GM21360 (cell line): ENCODE measurements at regions not wholly inside any gene's neighbourhood (a gene's known extent, or its start where the extent isn't known, plus 50 kb on each side); places are given as distances from the start of the nearest gene placed in this dataset.
A peak's percentile ranks its signal among the peaks of the same experiment; 100 is the strongest.

Experiments used
- ATAC-seq: cut with Tn5 transposase; IDR thresholded peaks from one replicate; pipeline ENCODE4 v1.9.1; 2021; ENCODE audit warnings: mild to moderate bottlenecking, moderate library complexity; ENCODE audit not compliant: unreplicated experiment

DNA sequence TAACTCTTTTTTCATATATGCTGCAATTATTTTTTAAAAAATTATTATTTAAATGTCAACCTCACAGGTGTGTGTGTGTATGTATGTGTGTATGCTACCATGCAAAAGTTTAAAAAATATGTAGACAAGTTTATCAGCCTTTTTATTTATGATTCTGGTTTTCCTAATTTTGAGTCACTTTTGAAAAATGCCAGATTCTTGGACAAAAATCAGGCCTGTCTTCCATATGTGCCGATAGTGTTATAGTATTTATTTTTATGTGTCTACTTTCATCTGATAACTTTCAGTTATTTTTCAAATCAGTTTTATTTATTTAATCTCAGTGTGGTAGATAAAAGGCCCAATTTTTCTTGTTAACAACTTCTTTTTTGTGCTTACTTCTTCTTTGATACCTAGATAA, 176.2 kb downstream of the RDH14 start:
- ATAC-seq: no peak

DNA sequence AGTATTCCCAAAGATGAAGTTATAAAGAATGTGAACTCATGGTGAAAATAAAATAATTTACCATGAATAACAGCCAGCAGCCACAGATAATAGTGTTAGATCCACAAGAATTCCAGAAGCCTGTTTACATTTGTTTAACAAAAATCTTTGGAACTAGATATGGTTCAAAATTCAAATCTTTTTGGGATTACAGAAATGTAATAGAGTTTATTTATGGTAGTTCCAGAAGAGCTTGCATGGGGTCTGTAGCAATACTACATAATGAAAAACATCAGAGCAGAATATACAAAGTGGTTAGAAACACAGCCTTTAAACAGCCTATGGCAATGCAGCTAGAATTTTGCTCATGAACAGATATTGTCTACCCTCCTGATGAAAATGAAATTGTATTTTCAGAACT, 179.1 kb downstream of the RDH14 start:
- ATAC-seq: no peak

DNA sequence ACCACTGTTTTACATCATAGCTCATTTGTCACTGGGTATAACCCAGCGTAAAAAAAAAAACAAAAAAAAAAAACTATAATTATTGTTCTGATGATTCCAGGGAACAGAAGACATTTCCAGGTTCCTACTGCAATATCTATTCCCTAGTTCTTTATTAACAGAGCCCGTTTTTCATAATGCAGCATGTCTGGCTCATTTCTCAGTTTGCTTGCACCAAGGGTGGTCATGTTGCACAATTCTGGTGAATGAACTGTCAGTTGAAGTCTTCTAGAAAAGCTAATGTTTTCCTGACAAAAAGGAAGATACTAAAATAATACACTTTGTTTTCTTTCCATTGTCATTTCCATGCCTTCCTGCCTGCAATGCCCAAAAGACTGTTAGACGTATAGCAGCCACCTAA, 180.1 kb downstream of the RDH14 start:
- no peak for ATAC-seq

DNA sequence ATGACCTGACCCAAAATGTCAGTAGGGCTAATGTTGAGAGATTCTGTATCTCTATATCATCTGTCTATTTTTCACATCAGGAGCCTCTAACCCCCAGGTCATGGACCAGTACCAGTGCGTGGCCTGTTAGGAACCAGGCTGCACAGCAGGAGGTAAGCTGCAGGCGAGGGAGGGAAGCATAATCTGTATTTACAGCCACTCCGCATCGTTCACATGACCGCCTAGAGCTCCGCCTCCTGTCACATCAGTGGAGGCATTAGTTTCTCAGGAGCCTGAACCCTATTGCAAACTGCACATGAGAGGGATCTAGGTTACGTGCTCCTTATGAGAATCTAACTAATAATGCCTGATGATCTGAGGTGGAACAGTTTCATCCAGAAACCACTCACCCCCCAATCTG, 180.6 kb downstream of the RDH14 start:
- no peak for ATAC-seq

DNA sequence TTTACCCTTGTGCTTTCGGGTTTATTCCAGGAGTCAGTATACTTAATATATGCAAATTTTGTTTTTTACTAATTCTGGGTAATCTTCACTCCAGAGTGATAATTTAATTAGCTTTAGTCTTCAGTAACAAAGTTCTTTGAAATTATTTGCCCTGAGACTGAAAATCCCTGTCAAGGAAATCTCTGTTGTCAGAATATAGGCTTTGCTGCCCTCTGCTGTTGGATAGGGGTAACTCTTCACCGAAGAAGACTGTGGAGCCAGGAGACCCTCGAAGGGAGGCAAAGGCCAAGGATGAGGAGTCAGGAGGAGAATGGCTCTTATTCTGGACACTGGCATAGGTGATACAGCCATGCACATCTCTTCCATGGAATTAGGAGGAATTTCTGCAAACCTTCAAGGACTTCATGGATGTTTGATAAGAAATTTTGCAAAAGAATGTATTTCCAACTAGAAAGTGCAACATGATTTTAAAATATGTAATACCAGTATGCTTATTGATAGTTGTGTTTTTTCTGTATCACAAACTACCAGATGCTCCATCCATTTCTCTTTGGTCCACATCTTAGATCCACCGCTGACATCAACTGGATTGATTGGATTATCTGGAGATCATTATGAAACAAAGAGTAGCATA, 182.3 kb downstream of the RDH14 start:
- ATAC-seq: peak; percentile 93

DNA sequence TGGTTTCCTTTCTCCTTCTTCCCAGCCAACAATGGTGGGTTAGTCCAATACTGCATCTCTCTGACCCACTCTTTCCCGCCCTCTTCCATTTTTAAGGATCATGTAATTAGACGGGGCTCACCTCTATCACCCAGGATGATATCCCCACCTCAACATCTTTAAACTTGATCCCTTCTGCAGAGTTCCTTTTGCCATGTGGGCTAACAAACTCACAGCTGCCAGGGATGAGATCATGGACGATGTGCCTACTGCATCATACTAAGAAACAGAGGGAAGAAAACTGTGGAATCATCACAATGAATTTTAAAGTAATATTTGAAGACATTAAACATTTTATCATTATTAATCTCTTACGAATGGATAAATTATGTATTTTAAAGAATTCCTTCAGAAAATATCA, 183.5 kb downstream of the RDH14 start:
- ATAC-seq: no peak

DNA sequence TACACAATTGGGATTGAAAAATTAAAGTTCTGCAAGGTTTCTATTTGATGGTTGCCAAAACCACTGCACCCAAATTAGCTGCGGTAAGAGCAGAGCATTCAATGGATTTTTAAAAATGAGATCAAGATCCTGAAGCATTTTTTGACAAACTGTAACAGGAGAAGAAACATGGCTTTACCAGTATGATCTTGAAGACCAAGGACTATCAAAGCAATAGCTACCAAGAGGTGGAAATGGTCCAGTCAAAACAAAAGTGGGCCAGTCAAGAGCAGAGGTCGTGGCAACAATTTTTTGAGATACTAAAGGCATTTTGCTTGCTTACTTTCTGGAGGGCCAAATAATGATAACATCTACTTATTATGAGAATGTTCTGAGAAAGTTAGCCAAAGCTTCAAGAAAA, 186.8 kb downstream of the RDH14 start:
- ATAC-seq: no peak

DNA sequence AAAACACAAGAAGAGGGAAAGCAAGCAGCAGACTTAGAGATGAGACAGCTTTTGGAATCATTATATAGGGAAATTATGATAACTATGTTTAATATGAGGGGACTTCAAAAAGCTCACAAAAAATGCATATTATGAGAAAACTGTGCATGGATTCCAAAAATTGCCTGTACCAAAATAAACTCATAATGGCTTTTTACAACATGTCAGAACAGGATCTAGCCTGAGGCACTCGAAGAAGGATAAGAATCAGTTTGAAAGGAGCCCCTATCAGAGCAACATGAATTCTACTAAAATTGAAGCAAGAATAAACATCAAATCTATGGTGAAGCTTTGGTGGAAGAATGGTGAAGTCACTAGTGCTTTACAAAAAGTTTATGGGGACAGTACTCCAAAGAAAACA, 187.4 kb downstream of the RDH14 start:
- ATAC-seq: no peak

DNA sequence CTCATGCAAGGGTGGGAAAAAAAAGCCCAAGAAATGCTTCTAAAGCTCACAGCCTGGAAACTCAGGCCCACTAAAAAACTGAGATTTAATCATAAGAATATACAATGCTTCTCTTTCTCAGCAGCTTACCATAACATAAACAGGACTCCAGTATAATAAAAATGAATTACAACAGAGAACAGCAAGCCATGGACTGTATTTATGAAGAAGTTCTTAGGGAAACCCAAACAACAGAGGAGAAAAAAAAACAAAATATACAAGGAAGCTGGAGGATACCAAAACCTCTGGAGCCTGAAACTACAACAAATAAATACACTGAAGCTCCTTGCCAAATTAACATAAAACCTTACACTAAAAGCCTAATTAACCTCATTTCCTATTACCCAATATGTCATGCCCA, 187.8 kb downstream of the RDH14 start:
- no peak for ATAC-seq

DNA sequence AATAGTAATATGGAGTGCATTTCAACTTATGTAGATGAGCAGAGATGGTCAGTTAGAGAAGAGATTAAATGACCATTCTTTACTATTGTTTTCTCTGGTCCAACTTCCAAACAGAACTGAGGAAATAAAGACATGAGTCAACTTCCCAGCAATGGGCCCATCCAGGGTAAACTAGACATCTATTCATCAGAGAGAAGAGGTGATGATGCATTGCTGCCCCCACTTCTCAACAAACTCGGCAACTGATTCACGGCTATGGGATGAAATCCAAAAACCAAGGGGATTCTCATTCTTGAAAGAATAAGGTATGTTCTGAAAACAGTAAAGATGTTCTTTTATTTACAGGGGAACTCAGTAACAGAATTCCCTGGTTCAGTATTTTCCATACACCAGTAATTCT, 190.7 kb downstream of the RDH14 start:
- no peak for ATAC-seq

DNA sequence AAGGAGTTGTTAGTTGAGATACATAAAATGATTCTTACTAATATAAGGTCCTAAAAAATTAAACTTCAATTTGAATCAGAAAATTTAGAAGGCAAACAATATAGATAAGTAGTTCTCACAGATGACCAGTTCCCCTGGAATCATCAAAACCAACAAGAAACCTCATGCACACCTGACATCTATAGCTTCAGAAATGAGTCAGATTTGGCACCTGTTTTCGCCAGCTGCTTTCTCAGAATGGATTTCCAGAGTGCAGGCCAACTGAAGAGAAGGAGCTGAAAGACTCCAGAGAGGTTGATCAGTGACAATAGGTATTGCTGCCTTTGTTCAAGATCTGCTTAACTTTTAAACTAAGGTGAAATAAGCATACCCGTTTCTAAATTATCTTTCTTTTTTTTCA, 192.4 kb downstream of the RDH14 start:
- no peak for ATAC-seq

DNA sequence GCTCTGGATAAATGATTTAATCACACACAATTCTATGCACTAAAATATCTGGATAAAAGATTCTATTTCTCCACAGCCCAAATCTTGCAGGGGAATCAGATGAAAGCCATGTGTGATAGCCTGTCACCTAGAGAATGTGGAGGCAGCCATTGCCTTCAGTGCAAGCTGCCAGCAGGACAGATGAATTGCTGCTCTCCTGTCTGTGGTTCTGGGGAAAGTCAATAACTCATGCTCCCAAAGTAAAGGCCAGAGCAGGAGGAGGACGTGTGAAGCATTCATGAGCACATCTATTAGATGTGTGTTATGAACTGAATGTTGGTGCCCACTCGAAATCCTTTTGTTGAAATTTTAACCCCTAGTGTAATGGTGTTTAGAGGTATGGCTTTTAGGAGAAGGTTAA, 195.1 kb downstream of the RDH14 start:
- ATAC-seq: no peak

DNA sequence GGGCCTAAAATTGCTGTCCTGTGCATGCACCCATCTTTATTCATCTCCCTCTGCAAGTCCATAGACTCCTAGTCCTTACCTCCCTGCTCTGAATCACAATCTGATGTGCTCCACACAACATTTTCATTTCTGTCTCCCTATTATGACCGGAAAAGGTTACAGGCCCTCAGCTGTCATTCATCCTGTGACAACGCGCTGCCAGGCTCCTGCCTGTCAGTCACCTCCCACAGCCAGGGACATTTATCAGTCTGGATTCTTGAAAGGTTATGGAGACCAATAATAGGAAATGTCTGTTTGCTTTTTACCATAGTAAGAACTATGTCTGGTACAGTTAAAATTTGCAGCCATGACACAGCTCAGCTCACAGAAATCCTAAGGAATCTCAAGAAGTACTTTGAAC, 197.1 kb downstream of the RDH14 start:
- no peak for ATAC-seq

DNA sequence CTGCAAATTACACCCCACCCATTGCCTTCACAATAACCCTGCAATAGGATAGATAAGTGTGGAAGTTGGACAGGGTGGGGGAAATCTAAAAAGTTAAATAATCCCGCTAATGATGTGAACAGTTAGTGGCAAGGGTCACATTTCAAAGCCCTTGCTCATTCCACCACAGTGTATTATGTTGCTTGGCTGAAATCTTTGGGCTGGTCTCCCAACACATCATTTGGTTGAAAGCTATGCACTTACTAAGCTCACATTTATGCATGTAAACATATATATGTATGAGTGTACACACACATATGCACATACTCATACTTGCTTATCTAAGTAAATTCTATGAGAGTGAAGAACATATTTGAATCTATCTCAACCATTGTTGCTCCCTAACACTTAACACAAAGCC, 197.8 kb downstream of the RDH14 start:
- ATAC-seq: no peak

DNA sequence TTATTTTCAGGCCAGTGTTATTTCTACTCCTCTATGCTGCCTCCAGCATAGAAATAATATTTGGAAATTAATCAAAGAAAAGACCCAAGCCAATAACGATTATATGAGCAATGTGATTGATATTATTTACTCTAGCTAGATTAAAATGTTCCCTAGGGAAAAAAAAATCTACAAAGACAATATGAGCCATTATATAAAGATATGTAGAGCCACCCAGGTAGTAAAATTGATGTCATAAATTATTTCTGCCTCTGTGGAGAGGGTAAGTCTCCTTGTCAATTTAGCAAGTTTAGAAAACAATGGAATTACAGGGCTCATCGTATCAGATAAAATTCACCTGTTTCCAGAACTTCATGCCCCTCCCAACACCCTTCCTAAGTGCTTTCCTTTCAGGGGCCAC, 202.9 kb downstream of the RDH14 start:
- ATAC-seq: no peak

DNA sequence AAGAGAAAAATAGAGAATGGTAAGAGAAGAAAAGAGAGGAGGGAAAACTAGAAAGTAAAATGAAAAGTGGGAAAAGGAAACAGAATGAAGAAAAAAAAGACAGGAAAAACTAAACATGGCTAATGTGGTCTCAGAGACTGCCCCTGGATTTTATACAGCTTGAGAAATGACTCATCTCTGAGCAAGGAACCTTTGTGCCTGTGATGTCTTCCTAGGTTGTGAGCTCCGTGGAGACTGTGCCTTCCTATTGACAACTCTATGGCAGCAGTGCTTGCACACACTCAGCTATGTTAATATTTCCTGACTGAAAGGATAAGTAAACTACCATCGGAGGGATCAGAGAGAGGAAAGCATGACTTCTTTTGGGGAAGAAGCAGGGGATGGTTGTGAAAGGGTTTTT, 203.8 kb downstream of the RDH14 start:
- no peak for ATAC-seq

DNA sequence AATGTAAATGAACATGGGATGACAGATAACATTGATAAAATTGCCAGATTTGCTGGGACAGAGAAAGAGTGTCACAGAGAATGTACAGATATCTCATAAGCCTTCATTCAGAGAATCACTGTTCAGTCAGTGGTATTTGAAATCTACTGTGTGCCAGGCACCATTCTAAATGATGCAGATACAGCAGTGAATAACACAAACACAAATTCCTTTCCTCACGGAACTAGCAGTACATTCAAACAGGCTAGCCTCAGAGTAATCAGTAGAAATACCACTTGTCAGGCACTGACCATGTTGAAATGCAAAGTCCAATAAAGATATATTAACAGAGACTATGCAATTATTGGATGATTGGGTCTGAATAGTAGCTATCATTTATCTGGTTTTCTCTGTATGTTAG, 211.0 kb downstream of the RDH14 start:
- ATAC-seq: no peak

DNA sequence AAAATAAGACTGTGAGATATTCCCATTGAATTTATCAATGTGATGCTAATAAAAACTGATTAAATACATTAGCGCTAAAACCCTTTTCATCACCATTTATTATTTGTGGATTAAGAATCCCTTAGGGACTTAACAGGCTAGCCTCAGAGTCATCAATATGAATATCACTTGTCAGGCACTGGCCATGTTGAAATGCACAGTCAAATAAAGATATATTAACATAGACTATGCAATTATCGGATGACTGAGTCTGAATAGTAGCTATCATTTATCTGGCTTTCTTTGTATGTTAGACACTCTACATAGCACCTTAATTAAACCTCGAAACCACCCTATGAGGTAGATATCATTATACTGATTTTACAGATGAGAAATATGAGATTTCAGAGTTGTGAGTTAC, 213.6 kb downstream of the RDH14 start:
- no peak for ATAC-seq

DNA sequence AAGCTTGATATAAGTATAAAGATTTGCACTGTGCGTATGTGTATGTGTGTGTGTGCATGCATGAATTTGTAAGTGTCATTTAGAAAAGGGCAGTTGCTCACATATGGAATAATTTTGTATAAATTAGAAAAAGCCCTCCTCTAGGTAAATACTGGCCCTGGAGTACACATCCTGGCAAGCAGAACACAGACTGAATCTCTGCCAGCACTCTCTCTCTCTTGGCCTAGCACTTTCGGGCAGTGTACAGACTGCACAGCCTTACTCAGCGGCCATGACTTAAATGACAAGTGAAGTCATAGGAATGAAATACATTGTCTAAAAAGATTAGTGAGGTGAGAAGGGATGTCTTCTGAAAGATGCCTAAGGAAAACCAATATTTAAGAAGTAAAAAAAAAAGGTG, 214.1 kb downstream of the RDH14 start:
- no peak for ATAC-seq

DNA sequence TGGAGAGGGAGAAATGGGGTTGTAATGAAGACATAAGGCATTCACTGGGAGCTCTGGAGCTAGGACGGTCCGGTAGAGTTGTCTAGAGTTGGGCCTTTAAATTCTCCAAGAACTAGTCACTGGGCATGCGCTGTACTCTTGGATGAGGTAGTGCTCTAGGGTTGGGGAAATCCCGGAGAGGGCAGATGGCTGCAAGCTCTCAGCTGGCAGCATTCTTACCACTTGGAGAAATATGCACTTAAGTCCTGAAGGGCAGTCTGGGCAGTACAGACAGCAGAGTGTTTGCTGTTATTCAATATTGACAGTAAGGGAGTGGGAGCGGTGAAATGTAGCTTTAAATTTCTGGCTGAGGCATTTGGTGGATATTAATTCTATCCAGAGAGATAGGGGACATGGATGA, 214.6 kb downstream of the RDH14 start:
- no peak for ATAC-seq

DNA sequence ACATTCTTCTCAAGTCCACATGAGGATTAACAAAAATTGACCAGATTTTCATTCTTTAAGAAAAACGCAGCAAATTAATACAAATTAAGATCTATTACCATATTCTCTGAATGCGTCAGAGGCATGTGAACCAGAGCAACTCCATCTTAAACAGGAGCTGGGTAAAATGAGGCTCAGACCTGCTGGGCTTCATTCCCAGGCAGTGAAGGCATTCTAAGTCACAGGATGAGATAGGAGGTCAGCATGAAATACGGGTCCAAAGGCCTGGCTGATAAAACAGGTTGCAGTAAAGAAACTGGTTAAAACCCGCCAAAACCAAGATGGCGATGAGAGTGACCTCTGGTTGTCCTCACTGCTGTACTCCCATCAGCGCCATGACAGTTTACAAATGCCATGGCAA, 217.6 kb downstream of the RDH14 start:
- no peak for ATAC-seq

DNA sequence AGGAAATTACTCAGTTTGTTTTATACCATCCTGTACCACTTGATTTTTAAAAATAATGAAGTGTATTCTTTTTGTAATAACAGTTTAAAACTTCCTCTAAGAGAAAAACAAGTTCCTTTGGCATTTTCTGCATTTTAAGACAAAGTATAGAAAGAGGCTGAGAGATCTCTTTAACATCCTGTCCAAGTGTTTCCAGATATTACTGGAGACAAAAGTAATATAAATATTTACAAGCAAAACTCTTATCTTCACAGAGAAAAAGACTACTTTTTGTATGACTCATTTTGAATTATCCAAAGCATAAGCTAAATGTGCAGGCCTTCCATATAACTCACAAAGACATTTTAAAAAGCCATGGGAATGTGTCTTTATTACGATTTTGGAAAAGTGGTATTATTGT, 221.1 kb downstream of the RDH14 start:
- ATAC-seq: no peak

DNA sequence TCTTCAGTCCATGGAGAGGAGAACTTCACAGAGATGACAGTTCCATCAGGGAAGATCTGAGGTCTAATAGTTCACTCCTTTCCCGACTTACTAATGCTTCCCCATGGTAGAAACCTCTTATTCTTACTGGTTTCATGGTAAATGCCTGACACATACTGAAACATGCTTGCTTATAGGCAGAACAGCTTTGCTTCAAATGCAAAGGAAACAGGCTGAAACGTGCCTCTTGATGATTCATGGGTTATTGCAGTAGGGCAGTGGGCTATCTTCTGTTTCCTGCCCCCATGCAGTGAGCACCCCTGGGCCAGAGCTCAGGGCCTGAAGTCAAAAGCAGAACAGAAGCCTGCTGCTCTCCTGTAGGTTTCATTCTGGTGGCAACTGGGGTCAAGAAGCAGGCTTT, 223.5 kb downstream of the RDH14 start:
- ATAC-seq: no peak

DNA sequence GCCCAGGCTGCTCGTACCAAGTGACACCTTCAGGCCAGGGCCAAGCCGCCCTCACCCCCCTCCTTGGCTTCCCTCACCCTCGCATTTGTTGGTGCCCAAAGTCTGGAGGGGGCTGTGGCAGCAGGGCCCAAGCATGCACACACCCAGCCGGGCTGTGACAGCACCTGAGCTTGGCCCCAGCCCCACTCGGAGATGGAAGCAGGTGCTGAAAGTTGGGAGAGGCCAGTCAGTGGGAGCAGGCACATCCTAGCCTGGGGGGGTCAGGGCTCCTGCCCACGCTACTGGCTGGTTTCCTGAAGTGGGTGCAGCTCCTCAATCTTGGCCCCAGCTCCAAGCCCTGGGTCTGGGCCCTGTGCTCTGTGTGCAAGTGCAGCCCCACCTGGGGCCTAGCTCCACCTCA, 228.0 kb downstream of the RDH14 start:
- ATAC-seq: no peak
